Neural progenitor cell (in vitro differentiated cells): ENCODE measurements at regions not wholly inside any gene's neighbourhood (a gene's known extent, or its start where the extent isn't known, plus 50 kb on each side); places are given as distances from the start of the nearest gene placed in this dataset.

Experiments
- DNase-seq: peaks from one replicate; pipeline ENCODE4 v3.0.0-alpha.2; 2016; ENCODE audit warnings: low spot score
- H2AFZ ChIP-seq: fragments of 200-600 bp; sonication (generic); replicated peaks from 2 replicates; pipeline ENCODE4 v1.6.1; 2016; ENCODE audit warnings: antibody characterized with exemption
- H3F3A ChIP-seq: fragments of 200-600 bp; sonication (generic); 2 replicates; pipeline ENCODE4 v1.6.1; 2016; ENCODE audit warnings: antibody characterized with exemption, low read depth
- H3K27ac ChIP-seq: fragments of 200-600 bp; sonication (generic); 2 replicates; pipeline ENCODE4 v1.5.1; 2016; ENCODE audit warnings: mild to moderate bottlenecking
- H3K27me3 ChIP-seq: fragments of 200-600 bp; sonication (generic); 2 replicates; pipeline ENCODE4 v1.6.1; 2016; ENCODE audit warnings: mild to moderate bottlenecking, moderate library complexity
- H3K36me3 ChIP-seq: fragments of 200-600 bp; sonication (generic); 2 replicates; pipeline ENCODE4 v1.5.1; 2016
- H3K4me1 ChIP-seq: fragments of 200-600 bp; sonication (generic); 2 replicates; pipeline ENCODE4 v1.6.1; 2016; ENCODE audit warnings: mixed run types
- H3K4me2 ChIP-seq: fragments of 200-600 bp; sonication (generic); 2 replicates; pipeline ENCODE4 v1.6.1; 2016
- H3K4me3 ChIP-seq: fragments of 200-600 bp; sonication (generic); 2 replicates; pipeline ENCODE4 v1.5.1; 2016
- H3K79me2 ChIP-seq: fragments of 200-600 bp; sonication (generic); 2 replicates; pipeline ENCODE4 v1.6.1; 2016; ENCODE audit warnings: low read depth
- H3K9ac ChIP-seq: fragments of 200-600 bp; sonication (generic); 2 replicates; pipeline ENCODE4 v1.6.1; 2016
- H3K9me3 ChIP-seq: fragments of 200-600 bp; sonication (generic); 2 replicates; pipeline ENCODE4 v1.5.1; 2016; ENCODE audit warnings: low read depth
- H4K20me1 ChIP-seq: fragments of 200-600 bp; sonication (generic); 2 replicates; pipeline ENCODE4 v1.6.1; 2016; ENCODE audit warnings: low read depth
- H3K27ac Mint-ChIP-seq: 3 replicates; pipeline ENCODE4 v1.8.0; 2021; ENCODE audit warnings: mixed read lengths
- H3K27me3 Mint-ChIP-seq: 2 replicates; pipeline ENCODE4 v1.8.0; 2022; ENCODE audit warnings: low read depth, mild to moderate bottlenecking, inconsistent platforms, moderate library complexity, mixed read lengths; ENCODE audit not compliant: insufficient read depth
- H3K36me3 Mint-ChIP-seq: 3 replicates; pipeline ENCODE4 v1.8.0; 2021; ENCODE audit warnings: mixed read lengths
- H3K4me1 Mint-ChIP-seq: 3 replicates; pipeline ENCODE4 v1.8.0; 2021; ENCODE audit warnings: mixed read lengths
- H3K4me3 Mint-ChIP-seq: 3 replicates; pipeline ENCODE4 v1.8.0; 2021; ENCODE audit warnings: mild to moderate bottlenecking, moderate library complexity, mixed read lengths
- H3K9me3 Mint-ChIP-seq: 3 replicates; pipeline ENCODE4 v1.8.0; 2020; ENCODE audit warnings: mixed read lengths
- CTCF ChIP-seq: fragments of 200-600 bp; sonication (generic); IDR thresholded peaks from 2 replicates; pipeline ENCODE4 v1.5.1; 2017; ENCODE audit warnings: antibody characterized with exemption, mild to moderate bottlenecking
- EZH2 ChIP-seq: fragments of 200-600 bp; sonication (generic); IDR thresholded peaks from 2 replicates; pipeline ENCODE4 v1.6.1; 2017; ENCODE audit warnings: antibody characterized with exemption, mild to moderate bottlenecking, moderate library complexity
- EZH2phosphoT487 ChIP-seq: fragments of 200-600 bp; sonication (generic); IDR thresholded peaks from 2 replicates; pipeline ENCODE4 v1.6.1; 2017; ENCODE audit warnings: antibody characterized with exemption

- Mint-ChIP-seq H3K27ac (no peak overlapping the region), H3K4me3 (no peak overlapping the region), H3K9me3 (no peaks in the 10 kb centered on the region), H3K4me1 (peaks cover 4% of the 10 kb centered on the region), H3K36me3 (no peaks in the 10 kb centered on the region), H3K27me3 (no peaks in the 10 kb centered on the region)
- Histone ChIP-seq H3K4me2 (no peak overlapping the region), H3K36me3 (no peaks in the 10 kb centered on the region), H3K79me2 (no peaks in the 10 kb centered on the region), H3K9me3 (no peaks in the 10 kb centered on the region), H4K20me1 (no peaks in the 10 kb centered on the region), H3K27ac (no peak overlapping the region), H3K4me1 (no peaks in the 10 kb centered on the region), H3K9ac (no peak overlapping the region), H3K27me3 (no peaks in the 10 kb centered on the region), H3F3A (no peaks in the 10 kb centered on the region), H2AFZ (no peak overlapping the region), H3K4me3 (no peak overlapping the region)
- no peak for DNase-seq
- no peak for TF ChIP-seq EZH2phosphoT487
- no peak for TF ChIP-seq EZH2
- no peak for TF ChIP-seq CTCF
These were observed 238.3 kb upstream of the PLSCR5 start for GRCh38 chr3:146843476-146843875.

- no peak for DNase-seq
These were observed 234.7 kb upstream of the PLSCR5 start for GRCh38 chr3:146839727-146840375.

DNA sequence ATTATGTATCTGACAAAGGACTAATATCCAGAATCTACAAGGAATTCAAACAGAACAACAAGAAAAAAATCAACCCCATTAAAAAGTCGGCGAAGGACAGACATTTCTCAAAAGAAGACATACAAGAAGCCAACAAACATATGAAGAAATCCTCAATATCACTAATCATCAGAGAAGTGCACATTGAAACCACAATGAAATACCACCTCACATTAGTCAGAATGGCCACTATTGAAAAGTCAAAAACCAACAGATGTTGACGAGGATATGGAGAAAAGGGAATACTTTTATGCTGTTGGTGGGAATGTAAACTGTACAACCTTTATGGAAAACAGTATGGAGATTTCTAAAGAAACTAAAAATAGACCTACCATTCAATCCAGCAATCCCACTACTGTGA is 233.1 kb upstream of the PLSCR5 start:
- H3K9me3 ChIP-seq: no peaks in the 10 kb centered on the region
- no peak overlapping the region for H3K9ac ChIP-seq
- Mint-ChIP-seq H3K27me3 (no peaks in the 10 kb centered on the region), H3K4me3 (no peak overlapping the region), H3K36me3 (no peaks in the 10 kb centered on the region), H3K27ac (no peak overlapping the region), H3K4me1 (no peaks in the 10 kb centered on the region), H3K9me3 (no peaks in the 10 kb centered on the region)
- H3K4me2 ChIP-seq: no peak overlapping the region
- H3K27ac ChIP-seq: no peak overlapping the region
- H3K4me1 ChIP-seq: no peaks in the 10 kb centered on the region
- H3K36me3 ChIP-seq: no peaks in the 10 kb centered on the region
- no peak overlapping the region for H3K4me3 ChIP-seq
- TF ChIP-seq EZH2phosphoT487 (no peak), CTCF (no peak), EZH2 (no peak)
- no peaks in the 10 kb centered on the region for H3K79me2 ChIP-seq
- no peaks in the 10 kb centered on the region for H3F3A ChIP-seq
- no peak overlapping the region for H2AFZ ChIP-seq
- no peaks in the 10 kb centered on the region for H3K27me3 ChIP-seq
- H4K20me1 ChIP-seq: no peaks in the 10 kb centered on the region
- no peak for DNase-seq

More at GRCh38 chr3:146839727-146840375, 234.7 kb upstream of the PLSCR5 start:
- no peaks in the 10 kb centered on the region for H3K9me3 ChIP-seq
- H3K79me2 ChIP-seq: no peaks in the 10 kb centered on the region
- no peaks in the 10 kb centered on the region for H3K36me3 ChIP-seq
- Mint-ChIP-seq H3K27me3 (no peaks in the 10 kb centered on the region), H3K4me1 (no peaks in the 10 kb centered on the region), H3K4me3 (no peak overlapping the region), H3K9me3 (no peaks in the 10 kb centered on the region), H3K36me3 (no peaks in the 10 kb centered on the region), H3K27ac (no peak overlapping the region)
- no peak overlapping the region for H3K4me2 ChIP-seq
- no peak overlapping the region for H3K4me3 ChIP-seq
- H3K27ac ChIP-seq: no peak overlapping the region
- no peaks in the 10 kb centered on the region for H3K27me3 ChIP-seq
- no peaks in the 10 kb centered on the region for H3K4me1 ChIP-seq
- TF ChIP-seq CTCF: no peak
- no peak for TF ChIP-seq EZH2
- TF ChIP-seq EZH2phosphoT487: no peak
- no peak overlapping the region for H2AFZ ChIP-seq
- no peaks in the 10 kb centered on the region for H3F3A ChIP-seq
- no peak overlapping the region for H3K9ac ChIP-seq
- no peaks in the 10 kb centered on the region for H4K20me1 ChIP-seq
